DMS53 treated with DMSO at 0.1 percent for 48 hours (cell line): ENCODE measurements at regions not wholly inside any gene's neighbourhood (a gene's known extent, or its start where the extent isn't known, plus 50 kb on each side); places are given as distances from the start of the nearest gene placed in this dataset.
"Not testable (repeated sequence)": the region's sequence is repeated elsewhere in the genome, so short reads cannot be mapped to it uniquely, and the experiment has no call there.

Source experiments
- DNase-seq: peaks from one replicate; lab custom pipeline; 2025; ENCODE audit not compliant: unreplicated experiment; lab: John Stamatoyannopoulos, UW

DNA sequence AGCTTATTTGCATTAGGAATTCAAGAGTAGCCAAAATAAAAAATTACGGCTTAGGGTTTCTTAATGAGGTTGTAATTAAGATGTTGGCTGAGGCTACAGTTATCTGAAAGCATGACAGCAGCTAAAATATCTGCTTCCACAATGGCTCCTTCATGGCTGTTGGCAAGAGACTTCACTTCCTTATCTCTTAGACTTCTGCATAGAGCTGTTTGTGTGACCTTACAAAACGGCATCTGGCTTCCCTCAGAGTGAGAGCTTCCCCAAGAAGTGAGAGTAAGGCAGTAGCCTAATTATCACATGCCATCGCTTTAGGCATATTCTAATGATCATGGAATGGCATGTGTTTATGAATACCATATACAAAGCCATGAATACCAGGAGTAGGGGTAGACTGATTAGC is 57.6 kb downstream of the CCDC59 start:
- DNase-seq: no peak

DNA sequence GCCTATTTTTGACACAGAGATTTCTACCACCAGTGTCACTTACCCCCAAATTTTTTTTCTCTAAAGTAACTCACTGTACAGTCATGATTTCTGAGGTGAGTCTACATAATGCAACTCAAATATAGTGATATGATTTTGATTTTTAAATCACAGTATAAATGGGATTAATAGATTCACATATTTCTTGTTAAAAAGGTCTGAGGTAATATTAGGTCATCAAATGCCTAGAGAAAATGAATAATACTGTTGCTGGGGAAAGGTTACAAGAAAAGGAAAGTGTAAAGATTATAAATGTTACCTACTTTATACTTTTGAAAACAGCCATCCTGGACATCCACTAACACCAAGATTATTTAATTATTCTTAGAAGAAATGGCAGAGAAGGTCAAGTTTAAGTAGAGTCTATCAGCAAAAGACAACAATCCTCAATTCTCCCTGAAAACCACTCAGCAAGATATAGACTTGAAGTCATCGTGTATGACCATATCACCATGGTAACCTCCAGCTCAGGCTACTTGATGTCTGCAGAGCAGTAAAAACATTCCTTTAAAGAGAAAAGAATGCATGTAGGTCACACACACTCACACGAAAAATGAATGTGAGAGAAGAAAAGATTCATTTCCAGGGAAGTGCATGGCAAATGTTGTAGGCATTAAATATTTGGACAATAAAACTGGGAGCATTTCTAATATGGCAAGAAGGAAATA is 58.7 kb downstream of the CCDC59 start:
- no peak for DNase-seq

DNA sequence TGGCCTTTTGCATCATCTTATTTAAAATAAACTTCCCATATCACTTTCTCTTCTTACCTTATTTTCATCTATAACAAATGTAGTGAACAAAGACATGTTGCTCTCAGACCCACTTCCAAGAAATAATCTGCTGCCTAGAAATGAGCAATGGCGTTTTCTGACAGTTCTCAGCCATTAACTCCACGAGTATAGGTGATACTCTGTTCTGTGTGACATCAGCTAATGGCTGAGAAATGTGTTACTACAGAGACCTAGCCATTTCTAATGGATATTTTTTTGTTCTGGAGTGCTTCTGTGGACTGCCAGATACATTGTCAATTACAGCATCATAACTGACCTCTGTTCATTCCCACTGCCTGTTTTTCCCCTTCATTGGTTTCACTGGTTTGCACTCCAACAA is 67.8 kb downstream of the CCDC59 start:
- DNase-seq: no peak

DNA sequence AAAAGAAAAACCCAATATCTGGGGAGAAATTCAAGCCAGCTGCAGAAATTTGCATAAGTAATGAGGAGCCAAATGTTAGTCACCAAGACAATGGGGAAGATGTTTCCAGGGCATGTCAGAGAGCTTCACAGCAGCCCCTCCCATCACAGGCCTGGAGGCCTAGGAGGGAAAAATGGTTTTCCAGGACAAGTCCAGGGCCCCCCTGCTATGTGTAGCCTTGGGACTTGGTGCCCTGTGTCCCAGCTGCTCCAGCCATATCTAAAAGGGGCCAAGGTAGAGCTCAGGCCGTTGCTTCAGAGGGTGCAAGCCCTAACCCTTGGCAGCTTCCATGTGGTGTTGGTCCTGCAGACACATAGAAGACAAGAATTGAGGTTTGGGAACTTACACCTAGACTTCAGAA is 76.9 kb downstream of the CCDC59 start:
- DNase-seq: not testable (repeated sequence)

DNA sequence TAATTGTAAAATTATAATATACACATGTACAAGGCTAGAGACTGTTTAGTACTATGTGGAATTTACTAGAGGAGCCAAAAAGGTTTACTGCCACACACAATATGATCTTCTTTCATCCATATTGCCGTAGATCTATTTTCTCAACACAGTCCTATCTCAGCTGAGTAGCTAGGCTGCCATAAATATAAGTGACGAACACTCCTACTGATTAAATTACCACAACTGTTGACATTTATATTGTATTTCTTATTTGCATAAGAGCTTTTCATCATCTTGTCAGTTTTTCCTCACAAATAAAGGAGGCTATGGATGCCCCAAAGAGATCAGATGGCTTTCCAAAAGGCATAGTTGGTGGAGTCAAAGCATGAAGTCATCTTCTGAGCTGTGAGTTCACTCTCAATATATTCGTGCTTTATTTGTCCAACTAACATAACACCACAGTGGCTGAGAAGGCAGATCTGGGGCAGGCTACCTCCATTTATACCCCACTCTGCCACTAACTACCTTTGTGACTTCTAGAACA is 78.6 kb downstream of the CCDC59 start:
- DNase-seq: peak; percentile 72

DNA sequence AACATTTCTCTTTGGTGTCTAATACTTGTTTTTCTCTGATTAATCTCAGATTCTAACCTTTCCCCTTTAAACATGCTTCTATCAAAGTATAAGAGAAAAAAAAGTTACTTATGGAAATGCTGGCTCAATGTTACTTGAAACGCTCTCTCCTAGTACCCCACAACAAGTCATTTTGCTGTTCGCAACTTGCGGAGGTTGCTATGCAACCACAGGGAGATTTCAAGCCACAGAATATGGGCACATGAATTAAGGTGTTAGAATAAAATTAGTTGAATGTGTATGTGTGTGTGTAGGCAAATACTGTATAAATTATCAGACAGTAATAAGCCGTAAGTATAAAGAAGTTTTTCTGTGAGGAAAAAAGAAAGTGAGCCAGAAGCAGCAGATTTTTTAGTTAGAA is 80.6 kb downstream of the CCDC59 start:
- no peak for DNase-seq

DNA sequence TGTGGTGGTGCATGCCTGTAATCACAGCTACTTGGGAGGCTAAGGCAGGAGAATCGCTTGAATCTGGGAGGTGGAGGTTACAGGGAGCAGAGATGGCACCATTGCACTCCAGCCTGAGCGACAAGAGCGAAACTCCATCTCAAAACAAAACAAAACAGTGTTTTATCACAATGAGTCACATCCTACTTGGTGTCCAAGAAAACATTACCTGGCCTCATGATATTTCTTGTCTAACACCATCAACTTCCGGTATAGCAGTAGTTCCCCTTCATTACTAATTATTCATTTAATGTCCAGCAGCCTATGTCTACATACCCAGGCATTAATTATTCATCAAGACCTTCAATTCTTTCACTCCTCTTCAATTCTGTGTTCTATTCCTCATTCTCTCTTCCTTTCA is 115.5 kb downstream of the CCDC59 start:
- no peak for DNase-seq

DNA sequence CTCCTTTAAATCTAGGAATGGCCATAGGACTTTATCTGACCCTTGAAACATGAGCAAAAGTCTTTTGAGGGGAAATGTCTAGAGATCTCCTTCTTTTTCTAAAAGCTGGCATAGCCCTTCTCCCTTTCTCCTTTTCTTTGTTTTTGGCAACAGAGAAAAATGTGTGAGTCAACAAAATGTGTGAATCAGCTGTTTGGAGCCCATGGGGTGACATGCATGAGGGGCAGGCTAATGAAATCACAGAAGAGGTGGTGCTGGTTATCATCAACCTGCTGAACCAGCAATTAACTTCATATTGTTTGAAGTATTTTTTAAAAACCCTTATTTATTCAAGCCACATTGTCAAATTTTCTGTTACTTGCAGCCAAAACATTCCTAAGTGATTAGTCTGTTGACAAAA is 132.3 kb downstream of the CCDC59 start:
- no peak for DNase-seq

DNA sequence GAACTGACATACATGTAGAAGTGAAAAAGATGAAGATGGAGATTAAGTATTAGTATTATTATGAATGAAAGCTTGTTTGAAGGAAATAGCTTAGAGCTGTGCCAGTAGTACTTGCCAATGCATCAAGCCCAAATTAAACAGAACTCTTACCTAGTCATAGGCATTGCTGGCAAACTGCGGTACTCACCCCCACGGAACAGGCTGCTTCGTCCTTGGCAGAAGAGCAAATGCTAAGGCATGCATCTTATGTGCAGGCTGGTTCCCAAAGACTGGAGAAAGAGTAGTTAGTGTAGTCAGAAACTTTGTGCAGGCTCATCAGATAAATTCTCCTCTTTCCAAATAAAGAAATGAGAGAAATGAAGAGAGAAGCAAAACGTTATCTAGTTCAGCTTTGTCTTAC is 134.8 kb downstream of the CCDC59 start:
- DNase-seq: no peak

DNA sequence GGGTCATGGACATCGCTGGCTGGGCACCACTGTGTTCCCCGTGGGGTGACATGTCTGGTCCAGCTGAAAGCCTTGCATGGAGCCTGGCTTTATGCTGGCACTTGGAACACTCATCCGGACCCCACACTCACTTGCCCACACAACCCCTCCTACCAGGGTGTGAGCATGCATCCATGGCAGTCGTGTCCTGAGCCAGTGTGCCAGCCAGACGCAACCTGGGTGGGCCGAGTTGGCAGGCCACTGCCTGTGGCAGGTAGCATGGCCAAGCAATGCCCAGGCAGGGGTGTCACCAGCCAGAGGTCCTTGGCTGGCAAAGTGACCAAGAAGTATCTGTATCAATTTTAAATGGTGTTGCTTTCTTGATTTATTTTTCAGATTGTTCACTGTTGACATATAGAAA is 141.7 kb downstream of the CCDC59 start:
- DNase-seq: no peak

DNA sequence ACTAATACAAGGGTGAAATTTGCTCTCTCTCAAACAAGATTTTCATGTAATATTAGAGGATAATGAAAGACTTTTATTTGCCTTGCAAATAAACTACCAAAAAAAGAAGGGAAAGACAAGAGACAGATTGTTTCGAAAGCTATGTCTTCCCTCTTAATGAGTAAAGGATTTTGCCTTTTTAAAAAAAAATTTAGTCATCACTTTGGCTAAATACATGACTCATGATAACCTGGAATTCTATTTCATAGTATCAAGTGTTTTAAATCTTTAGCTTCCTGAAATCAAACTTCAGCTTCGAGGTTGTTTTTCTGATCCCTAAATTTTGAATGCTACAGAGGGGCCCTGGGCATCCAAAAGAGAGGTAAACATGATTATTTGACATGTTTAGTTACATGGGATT is 144.4 kb downstream of the CCDC59 start:
- DNase-seq: no peak

DNA sequence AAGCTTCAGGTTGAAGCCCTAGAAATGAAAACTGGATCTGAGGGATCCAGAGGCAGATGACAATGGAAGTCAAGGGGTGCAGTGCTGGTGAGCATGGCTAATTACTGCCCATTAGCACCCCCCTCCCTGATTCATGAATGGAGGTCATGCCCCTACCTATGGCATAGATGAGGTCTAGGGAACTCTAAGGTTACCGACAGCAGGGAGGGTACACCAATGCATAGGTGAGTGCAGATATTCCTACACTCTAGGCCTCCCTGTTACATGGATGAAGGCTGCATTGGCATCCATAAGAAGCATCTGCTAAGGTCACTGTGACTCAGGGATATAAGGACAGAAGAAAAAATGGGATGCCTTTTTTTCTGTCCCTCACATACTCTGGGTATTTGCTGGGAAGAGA is 147.3 kb downstream of the CCDC59 start:
- no peak for DNase-seq

DNA sequence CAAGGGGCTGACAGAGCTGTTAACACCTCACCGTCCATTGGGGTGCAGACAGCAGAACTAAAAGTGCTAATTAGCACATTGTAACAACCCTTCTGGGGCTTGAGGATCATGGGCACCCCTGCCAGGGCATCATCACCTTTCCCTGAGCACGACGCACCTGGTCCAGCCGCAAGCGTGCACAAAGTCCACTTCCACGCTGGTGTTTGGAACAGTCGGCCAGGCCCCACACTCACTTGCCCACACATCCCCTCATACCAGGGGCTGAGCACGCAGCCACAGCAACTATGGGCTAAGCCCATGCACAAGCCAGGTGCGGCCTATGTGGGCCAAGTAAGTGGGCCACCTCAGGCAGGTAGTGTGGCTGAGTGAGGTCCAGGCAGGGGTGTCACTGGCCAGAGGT is 148.7 kb downstream of the CCDC59 start:
- DNase-seq: no peak

DNA sequence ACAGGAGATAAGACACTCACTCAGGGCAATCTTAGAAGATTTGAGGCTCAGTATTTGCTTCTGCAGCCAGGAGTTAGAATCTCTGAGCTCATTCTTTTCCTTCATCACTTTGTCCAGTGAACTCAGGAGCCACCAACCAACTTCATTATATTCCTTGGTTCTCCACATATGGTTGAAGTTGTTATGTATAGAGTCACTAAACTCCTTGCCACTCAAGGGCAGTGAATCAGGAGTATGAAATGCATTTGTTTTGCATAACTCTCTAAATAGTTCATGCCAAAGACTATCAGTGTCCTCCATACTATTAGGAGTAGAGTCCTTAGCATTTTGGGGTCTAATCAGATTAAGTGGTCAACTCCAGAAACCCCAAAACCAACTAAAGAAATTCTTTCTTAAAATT is 150.6 kb downstream of the CCDC59 start:
- DNase-seq: no peak

DNA sequence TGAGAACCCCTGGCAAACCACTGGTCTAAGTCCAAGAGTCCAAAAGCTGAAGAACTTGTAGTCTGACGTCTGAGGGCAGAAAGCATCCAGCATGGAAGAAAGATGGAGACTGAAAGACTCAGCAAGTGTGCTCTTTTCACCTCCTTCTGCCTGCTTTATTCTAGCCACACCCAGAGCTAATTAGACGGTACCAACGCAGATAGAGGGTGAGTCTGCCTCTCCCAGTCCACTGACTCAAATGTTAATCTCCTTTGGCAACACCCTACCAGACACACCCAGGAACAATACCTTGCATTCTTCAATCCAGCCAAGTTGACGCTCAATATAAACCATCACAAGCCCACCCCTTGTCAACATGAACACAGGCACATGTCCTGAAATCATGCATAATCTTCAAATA is 155.1 kb downstream of the CCDC59 start:
- DNase-seq: no peak

DNA sequence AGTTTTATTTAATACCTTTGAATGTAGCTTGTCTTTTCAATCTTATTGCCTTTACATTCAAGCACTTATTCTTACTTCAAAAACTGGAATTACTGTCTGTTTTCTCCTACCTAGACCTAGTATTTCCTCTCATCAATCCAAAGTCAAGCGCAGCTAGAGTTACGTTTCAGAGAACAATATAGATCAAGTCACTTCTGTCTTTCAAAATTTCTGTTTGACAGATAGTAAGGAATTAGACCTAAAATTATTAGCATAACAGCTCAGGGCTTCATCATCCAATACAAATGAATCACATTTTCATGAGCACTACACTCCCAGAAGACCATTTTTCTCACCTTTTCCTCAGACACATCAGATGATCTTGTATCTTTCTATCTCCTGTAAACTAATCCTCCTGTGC is 170.6 kb downstream of the CCDC59 start:
- DNase-seq: no peak

DNA sequence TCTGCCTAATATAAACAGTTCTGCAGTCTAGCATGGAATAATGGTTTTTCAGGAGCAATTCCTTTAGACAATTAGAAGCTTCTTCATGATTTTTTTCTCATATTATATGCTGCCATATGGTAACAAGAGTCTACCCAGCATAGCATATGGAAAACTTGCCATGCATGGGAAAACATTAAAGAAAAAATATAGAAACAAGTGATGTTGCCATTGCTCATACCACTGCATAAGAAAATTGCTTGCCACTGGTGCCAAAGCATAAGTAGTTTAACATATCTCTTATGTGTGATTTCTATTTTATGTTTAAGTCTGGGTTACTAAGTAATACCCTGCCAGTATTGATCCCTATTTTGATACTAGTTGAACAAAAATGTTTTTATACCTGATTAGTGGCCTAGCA is 171.2 kb downstream of the CCDC59 start:
- DNase-seq: no peak

DNA sequence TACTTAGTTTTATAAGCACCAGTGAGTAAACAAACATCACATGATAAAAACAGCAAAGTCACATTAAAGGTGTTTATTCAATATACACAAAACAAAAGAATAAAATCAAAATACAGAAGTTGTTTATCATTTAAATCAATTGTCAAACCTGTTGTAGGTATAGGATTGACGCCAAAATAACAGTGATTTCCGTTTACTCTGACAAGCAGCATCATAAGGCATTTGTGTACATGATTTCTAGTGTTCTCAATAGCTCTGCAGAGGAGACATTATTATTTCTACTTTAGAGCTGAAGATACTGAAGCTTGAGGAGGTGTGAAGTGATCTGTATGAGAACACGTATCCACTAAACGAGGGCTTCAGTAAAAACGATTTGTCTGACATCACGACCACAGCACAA is 171.9 kb downstream of the CCDC59 start:
- no peak for DNase-seq

DNA sequence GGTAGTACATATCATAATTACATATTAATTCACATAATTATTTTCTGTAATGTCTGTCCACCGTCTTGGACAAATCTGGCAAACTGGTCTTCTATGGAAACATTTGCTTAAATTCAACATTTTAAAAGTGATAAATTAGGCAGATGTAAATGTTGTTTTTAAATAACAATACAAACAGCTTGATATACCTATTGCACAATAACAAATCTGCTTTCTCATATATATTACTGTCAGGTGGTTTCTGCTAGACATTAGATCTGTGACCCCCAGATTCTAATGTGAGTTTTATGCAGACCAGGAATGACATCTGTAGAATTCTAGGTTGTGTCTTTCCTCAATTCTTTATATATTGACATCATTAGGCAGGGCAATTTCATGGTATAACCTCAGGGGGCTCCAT is 173.3 kb downstream of the CCDC59 start:
- DNase-seq: no peak

DNA sequence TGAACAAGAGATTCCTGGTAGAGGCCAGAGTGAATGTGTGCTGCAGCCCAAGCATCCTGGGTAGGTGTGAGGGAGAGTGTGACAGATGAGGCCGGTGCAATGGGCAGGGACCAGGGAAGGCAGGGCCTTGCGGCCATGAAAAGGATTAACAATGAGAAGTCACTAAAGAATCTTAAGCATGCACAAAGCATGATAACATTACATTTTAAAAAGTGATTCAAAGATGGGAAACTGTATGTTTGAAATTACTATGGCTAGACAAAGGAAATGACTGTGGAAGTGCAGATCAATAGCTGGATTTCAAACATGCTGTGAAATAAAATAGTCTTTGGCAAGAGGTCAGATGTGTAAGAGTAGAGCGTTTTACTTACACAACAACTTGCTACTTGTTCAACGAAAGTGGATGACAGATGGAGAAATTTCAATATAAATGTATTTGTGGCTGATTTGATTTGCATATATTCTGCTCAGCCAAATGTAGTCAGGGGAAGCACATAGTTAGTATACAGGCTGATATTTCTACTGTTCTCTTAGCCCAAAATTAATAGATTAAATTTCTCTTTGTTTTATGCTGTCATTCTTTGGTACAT is 175.5 kb downstream of the CCDC59 start:
- DNase-seq: no peak

DNA sequence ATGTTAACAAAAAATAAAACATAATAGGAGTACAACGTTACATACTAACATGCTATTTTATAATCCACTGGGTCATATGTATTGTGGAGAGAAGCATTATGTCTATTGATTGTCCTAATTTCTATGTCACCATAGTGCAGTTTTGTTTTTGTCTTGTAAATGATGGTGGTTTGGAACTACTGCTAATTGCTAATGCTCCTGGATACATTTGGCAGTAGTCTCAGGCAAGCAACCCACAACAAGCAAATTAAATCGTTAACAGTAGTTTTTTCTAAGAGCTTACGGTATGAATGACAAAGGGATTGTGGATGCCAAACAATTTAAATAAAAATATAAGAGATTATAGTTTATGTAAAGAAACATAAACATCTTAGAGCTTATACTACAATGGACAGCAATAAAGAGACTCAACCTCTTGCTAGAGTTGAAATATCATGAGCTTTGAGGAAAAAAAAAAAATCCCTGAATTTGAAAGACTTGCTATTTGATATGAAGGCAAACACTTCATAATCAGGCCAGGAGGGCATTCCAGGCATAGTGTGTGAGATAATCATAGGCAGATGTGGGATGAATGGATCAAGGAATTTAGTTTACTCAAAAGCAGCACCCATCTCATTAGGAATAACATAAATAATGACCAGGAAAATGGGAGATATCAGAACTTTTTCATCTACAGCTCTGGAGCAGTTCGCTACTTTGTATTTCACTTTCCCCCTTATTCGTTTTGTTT is 181.3 kb downstream of the CCDC59 start:
- DNase-seq: peak; percentile 41

DNA sequence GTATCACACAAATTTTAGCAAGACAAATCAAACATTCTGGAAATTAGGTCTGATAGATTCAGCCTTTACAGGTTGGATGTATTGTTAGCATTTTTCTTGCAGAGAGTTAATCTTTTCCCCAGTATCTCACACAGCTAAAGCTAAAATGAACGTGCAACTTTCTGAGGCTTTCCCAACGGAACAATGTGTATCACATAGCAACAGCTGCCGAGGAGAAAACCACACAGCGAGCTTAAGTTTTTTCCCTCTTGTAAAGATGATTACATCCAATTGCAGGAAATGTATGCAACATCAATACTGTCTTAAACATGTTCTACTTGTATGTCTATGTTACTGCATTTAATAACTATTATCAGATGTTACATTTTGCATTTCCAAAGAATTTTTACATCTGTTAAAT is 182.2 kb downstream of the CCDC59 start:
- DNase-seq: no peak
